Keratinocyte (primary cell): ENCODE measurements at regions not wholly inside any gene's neighbourhood (a gene's known extent, or its start where the extent isn't known, plus 50 kb on each side); places are given as distances from the start of the nearest gene placed in this dataset.
A peak's percentile ranks its signal among the peaks of the same experiment; 100 is the strongest.

Experiments
- DNase-seq: peaks from one replicate; pipeline ENCODE4 v3.0.0-alpha.2; 2011; ENCODE audit warnings: low read depth, missing footprints, low spot score
- FAIRE-seq: peaks from 2 replicates; lab custom pipeline; 2011; peaks lifted over from hg19 to GRCh38; lab: Jason Lieb, UNC
- H2AFZ ChIP-seq: 2 replicates; pipeline ENCODE4 v1.6.0; 2012; ENCODE audit warnings: low read length, control low read depth, inconsistent platforms; ENCODE audit not compliant: control insufficient read depth
- H3K27ac ChIP-seq: 2 replicates; pipeline ENCODE4 v1.5.1; 2011; ENCODE audit warnings: low read length; ENCODE audit not compliant: control insufficient read depth, insufficient read depth
- H3K27me3 ChIP-seq: 3 replicates; pipeline ENCODE4 v1.6.0; 2011; ENCODE audit warnings: low read length; ENCODE audit not compliant: control insufficient read depth, insufficient read depth; ENCODE audit errors: extremely low read depth
- H3K36me3 ChIP-seq, 2 experiments: 2 replicates in 1 of 2; 3 replicates in 1 of 2; pipeline ENCODE4 v1.5.1; 2011; ENCODE audit warnings: low read length in 2 of 2, mild to moderate bottlenecking in 1 of 2; ENCODE audit not compliant: control insufficient read depth in 2 of 2, insufficient read depth in 2 of 2; ENCODE audit errors: extremely low read depth in 1 of 2
- H3K4me1 ChIP-seq: 3 replicates; pipeline ENCODE4 v1.5.1; 2011; ENCODE audit warnings: low read length; ENCODE audit not compliant: control insufficient read depth, insufficient read depth; ENCODE audit errors: extremely low read depth
- H3K4me2 ChIP-seq: 3 replicates; pipeline ENCODE4 v1.6.0; 2011; ENCODE audit warnings: low read depth, low read length; ENCODE audit not compliant: control insufficient read depth, insufficient read depth; ENCODE audit errors: extremely low read depth
- H3K4me3 ChIP-seq, 3 experiments: fragments of 200-600 bp in 1 of 3; sonication (generic) in 1 of 3; 2 replicates in 2 of 3; 3 replicates in 1 of 3; pipeline ENCODE4 v1.5.1; 2011 to 2016; ENCODE audit warnings: low read length in 3 of 3, mild to moderate bottlenecking in 3 of 3, control low read depth in 2 of 3, inconsistent platforms in 1 of 3, low read depth in 1 of 3, mixed read lengths in 1 of 3, mixed run types in 1 of 3, moderate library complexity in 1 of 3; ENCODE audit not compliant: control insufficient read depth in 2 of 3, insufficient read depth in 2 of 3; ENCODE audit errors: extremely low read depth in 1 of 3
- H3K79me2 ChIP-seq: 2 replicates; pipeline ENCODE4 v1.6.0; 2012; ENCODE audit warnings: low read length; ENCODE audit not compliant: control insufficient read depth, insufficient read depth
- H3K9ac ChIP-seq: 3 replicates; pipeline ENCODE4 v1.6.0; 2011; ENCODE audit warnings: low read length; ENCODE audit not compliant: control insufficient read depth, insufficient read depth; ENCODE audit errors: extremely low read depth
- H3K9me1 ChIP-seq: 3 replicates; pipeline ENCODE4 v1.6.0; 2011; ENCODE audit warnings: low read length; ENCODE audit not compliant: control insufficient read depth, insufficient read depth; ENCODE audit errors: extremely low read depth
- H3K9me3 ChIP-seq: 2 replicates; pipeline ENCODE4 v1.5.1; 2012; ENCODE audit warnings: low read depth, low read length; ENCODE audit not compliant: control insufficient read depth
- H4K20me1 ChIP-seq: 3 replicates; pipeline ENCODE4 v1.6.0; 2011; ENCODE audit warnings: low read length; ENCODE audit not compliant: control insufficient read depth, insufficient read depth; ENCODE audit errors: extremely low read depth
- EZH2 ChIP-seq: IDR thresholded peaks from one replicate; pipeline ENCODE4 v1.6.1; 2012; ENCODE audit warnings: inconsistent platforms, mild to moderate bottlenecking, low read length, moderate library complexity
- dilution Hi-C: fragments of 300-500 bp; cut with MboI; formaldehyde crosslinking; loops from one replicate; pipeline ENCODE4 v1.7.0; 2020; ENCODE audit warnings: low sequenced_read_pairs; ENCODE audit not compliant: extremely low pct_ligation_motif_present
- TF ChIP-seq, protein P1 (sequence below), 3 experiments: IDR thresholded peaks in 1 of 3; conservative IDR thresholded peaks in 1 of 3; optimal IDR thresholded peaks in 1 of 3; 2 replicates in 2 of 3; 3 replicates in 1 of 3; pipeline versions ENCODE3 to v1.5.1; 2011; ENCODE audit warnings: low read length in 3 of 3, mild to moderate bottlenecking in 3 of 3, moderate library complexity in 2 of 3, control low read depth in 1 of 3, inconsistent platforms in 1 of 3; ENCODE audit not compliant: insufficient read depth in 2 of 3; ENCODE audit errors: extremely low read depth in 1 of 3

- no peaks in the 10 kb centered on the region for H3K36me3 ChIP-seq
- no peaks in the 10 kb centered on the region for H3K9me1 ChIP-seq
- H3K4me3 ChIP-seq = no peak overlapping the region
- peaks cover 28% of the 10 kb centered on the region for H3K4me1 ChIP-seq
- dilution Hi-C loops = no loop called here
- H4K20me1 ChIP-seq = no peaks in the 10 kb centered on the region
- no peak overlapping the region for H3K27ac ChIP-seq
- H3K79me2 ChIP-seq = no peaks in the 10 kb centered on the region
- DNase-seq = no peak
- peak overlapping the region; percentile 70 for H2AFZ ChIP-seq
- no peak overlapping the region for H3K4me2 ChIP-seq
- H3K27me3 ChIP-seq = no peaks in the 10 kb centered on the region
- no peak for FAIRE-seq
- TF ChIP-seq EZH2 = no peak
- TF ChIP-seq, protein P1, sequence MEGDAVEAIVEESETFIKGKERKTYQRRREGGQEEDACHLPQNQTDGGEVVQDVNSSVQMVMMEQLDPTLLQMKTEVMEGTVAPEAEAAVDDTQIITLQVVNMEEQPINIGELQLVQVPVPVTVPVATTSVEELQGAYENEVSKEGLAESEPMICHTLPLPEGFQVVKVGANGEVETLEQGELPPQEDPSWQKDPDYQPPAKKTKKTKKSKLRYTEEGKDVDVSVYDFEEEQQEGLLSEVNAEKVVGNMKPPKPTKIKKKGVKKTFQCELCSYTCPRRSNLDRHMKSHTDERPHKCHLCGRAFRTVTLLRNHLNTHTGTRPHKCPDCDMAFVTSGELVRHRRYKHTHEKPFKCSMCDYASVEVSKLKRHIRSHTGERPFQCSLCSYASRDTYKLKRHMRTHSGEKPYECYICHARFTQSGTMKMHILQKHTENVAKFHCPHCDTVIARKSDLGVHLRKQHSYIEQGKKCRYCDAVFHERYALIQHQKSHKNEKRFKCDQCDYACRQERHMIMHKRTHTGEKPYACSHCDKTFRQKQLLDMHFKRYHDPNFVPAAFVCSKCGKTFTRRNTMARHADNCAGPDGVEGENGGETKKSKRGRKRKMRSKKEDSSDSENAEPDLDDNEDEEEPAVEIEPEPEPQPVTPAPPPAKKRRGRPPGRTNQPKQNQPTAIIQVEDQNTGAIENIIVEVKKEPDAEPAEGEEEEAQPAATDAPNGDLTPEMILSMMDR (optimal IDR thresholded peaks at IDR 0.05 in 1 of 3, IDR thresholded peaks at IDR 0.05 in 1 of 3, conservative IDR thresholded peaks at IDR 0.05 in 1 of 3; ENCODE audit: extremely low read depth in 1 of 3, insufficient read depth in 2 of 3, low read length in 3 of 3) = no peak
- no peaks in the 10 kb centered on the region for H3K9me3 ChIP-seq
- no peak overlapping the region for H3K9ac ChIP-seq
These were observed 811.6 kb upstream of the ZNF608 start for GRCh38 chr5:125558016-125558415.

- peak; percentile 87 for FAIRE-seq
- H3K4me2 ChIP-seq = peak overlapping the region; percentile 72
- H3K9ac ChIP-seq = no peak overlapping the region
- H3K79me2 ChIP-seq = no peaks in the 10 kb centered on the region
- no peaks in the 10 kb centered on the region for H3K27me3 ChIP-seq
- no peaks in the 10 kb centered on the region for H3K9me1 ChIP-seq
- TF ChIP-seq, protein P1 (optimal IDR thresholded peaks at IDR 0.05 in 1 of 3, IDR thresholded peaks at IDR 0.05 in 1 of 3, conservative IDR thresholded peaks at IDR 0.05 in 1 of 3; ENCODE audit: extremely low read depth in 1 of 3, insufficient read depth in 2 of 3, low read length in 3 of 3) = no peak
- TF ChIP-seq EZH2 = no peak
- peak overlapping the region; percentile 28 for H2AFZ ChIP-seq
- H3K4me3 ChIP-seq = no peak overlapping the region
- no peak for DNase-seq
- peaks cover 28% of the 10 kb centered on the region for H3K4me1 ChIP-seq
- peak overlapping the region; percentile 51 for H3K27ac ChIP-seq
- H3K36me3 ChIP-seq = no peaks in the 10 kb centered on the region
- no peaks in the 10 kb centered on the region for H4K20me1 ChIP-seq
- no peaks in the 10 kb centered on the region for H3K9me3 ChIP-seq
- dilution Hi-C loops = no loop called here
These were observed 812.0 kb upstream of the ZNF608 start for GRCh38 chr5:125558466-125558865.
